G401.6 (cell line): ENCODE measurements at regions not wholly inside any gene's neighbourhood (a gene's known extent, or its start where the extent isn't known, plus 50 kb on each side); places are given as distances from the start of the nearest gene placed in this dataset.

Experiments
- FAIRE-seq: peaks from 2 replicates; lab custom pipeline; 2012; peaks lifted over from hg19 to GRCh38; lab: Jason Lieb, UNC

DNA sequence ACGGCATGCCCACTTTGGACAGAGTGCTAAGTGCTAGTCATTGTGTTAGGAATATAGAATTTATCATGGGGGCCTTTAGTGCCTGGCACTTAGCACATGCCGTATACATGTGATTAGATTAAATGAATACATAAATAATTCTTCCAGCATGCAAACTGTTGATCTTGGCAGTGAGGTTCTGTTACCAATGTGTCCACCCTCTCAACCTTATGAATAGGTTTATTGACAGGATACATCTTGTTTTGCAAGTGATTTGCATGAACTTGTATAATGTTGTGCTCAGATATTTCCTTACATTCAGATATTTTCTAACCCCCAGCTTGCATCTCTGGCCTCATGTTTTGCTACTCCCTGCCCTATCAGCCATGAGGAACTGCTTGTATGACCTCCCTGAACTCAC, 60.3 kb upstream of the ZNF648 start:
- FAIRE-seq, result no peak

DNA sequence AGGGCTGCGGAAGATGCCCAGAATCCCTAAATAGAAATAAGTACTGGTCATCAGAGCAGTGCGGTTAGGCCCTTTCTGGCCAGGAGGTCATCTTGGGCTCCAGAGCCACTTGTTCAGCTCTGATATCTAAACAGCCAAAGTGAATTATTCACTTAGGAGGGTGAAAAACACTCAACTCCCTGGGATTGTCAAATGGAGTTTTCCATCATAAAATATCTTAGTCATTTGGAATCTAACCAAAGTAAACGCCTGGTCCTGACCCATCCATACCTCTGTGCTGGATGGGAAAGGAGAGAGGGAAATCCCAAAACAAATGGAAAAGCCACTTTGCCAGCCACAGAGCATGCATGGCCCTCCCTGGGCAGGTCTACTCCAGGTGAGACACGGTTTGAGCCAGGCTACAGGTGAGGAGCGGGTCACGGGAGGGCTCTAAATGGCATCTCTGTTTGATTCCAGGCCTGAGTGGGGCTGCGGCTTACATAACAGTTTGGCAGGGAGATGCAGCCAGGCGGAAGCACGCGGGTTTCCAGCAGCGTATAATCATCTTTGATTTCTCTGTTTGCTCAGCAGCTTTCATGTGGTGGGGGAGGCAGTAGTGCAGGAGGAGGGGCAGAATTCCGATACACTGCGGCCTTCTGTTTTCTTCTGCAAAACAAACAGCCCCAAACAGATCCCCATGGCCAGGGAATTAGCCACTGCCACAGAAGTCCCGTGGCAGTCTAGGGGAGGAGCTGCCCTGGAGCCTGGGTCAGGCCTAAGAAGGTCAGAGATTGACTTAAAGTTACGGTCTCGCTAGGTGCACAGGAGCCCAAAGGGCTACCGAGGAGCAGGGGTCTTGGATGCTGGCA, 59.1 kb upstream of the ZNF648 start:
- no peak for FAIRE-seq

DNA sequence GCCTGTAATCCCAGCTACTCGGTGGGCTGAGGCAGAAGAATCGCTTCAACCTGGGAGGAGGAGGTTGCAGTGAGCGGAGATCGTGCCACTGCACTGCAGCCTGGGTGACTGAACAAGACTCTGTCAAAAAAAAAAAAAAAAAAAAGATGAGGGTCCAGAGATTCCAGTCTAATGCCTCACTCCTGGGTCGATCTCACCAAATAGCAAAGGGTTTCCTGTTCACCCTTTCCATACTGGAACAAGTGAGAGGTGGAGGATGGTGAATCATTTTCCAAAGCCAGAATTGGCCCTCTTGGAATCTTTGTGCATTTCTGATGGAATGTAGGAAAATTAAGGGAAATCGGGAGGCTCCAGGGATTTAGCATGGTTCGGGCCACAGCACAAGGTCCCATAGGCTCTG, 58.1 kb upstream of the ZNF648 start:
- FAIRE-seq, result no peak

DNA sequence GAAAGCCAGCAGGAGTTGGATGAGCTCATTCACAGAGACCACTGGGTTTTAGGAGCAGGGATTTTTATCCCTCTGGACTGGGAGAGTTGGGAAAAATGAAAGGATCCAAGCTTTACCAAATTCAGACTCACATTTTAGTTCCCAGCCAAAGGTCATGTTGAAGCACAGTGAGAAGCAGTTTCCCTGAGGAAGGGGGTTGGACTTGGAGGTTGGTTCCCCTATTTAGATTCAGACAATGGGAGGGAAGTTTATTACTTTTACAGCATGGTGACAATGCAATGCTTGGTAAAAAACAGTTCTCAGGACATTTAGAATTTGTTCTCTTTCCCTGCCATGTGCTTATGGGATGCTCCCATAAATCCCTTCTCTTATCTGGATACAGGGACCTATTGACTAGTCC, 57.3 kb upstream of the ZNF648 start:
- FAIRE-seq, result no peak

DNA sequence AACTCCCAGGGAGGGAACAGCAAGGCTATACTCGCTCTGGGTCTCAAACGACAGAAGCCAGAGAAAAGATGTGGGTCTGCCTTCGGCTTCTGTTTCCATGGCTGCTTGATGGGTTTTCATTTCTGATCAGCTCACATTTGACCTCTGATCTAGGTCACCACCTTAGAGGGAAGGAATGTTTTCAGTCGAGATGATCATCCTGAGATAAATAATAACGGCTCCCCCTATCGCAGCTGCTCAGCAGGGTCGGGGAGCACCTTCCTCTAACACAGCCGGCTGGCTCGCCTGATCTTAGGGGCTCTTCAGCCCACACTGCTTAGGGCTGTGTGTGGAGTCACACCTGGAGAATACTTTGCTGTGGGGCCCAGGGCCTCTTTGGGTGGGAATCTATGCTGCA, 53.1 kb upstream of the ZNF648 start:
- no peak for FAIRE-seq

DNA sequence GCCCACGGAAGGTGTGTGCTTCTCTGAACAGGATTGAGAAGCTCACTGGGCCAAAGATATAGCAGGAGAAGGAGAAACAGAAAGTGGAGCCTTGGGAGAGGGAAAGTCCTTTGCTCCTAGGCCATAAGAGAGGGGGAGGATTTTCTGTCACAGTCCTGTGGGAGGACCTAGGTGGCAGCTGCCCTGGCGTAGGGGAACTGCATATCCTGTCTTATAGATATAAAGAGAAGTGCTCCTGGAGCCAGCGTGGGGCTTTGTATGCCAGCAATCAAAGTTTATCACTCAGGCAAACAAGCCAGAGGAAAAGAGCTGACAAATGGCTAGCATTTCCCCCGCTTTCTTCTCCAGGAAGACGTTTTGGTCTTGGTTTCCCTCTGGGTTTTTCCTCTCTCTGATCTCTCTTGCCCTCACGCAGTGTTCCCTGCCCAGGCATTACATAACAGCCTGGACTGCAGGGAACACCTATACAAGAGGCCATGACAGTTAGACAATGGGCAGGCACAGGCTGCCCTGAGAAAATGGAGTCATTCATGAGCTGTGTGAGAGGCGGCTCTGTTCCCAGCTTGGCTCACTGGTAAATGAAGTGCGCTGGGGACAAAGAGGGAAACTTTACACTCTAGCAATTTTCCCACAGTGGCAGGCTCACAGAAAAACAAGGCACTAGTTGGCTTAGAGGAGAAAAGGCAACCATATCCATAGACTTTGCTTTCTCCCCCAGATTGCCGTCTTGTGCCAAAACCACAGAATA, 52.5 kb upstream of the ZNF648 start:
- no peak for FAIRE-seq

DNA sequence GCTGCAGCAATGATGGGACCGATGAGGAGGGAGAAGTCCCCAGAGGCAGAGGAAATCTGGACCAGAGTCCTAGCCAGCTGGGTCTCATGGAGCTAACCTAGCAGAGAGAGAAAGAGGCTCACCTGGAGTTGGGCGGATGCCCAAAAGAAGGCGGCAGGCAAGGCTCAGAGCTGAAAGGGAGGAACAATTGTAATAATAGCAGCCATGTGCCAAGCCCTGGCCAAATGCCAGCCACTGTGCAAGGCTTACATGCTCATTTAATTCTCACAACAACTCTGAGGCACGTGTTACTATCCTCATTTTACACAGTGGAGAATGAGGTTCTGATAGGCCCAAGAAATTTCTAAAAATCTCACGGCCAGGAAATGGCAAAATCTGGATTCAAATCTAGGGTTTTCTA, 50.0 kb upstream of the ZNF648 start:
- no peak for FAIRE-seq
